ENCODE measurements at regions not wholly inside any gene's neighbourhood (a gene's known extent, or its start where the extent isn't known, plus 50 kb on each side); places are given as distances from the start of the nearest gene placed in this dataset.

GRCh38 chr6:11392778-11393507 is 144.6 kb upstream of the TMEM170B start (continued):
- TF ChIP-seq NFAT5 (CRISPR knock-in tag; IDR thresholded peaks at IDR 0.05), result peak; percentile 81; the same call in 1 of the 2 replicates
- no peak for TF ChIP-seq GRHL1 (CRISPR knock-in tag; conservative IDR thresholded peaks at IDR 0.05)
- no peak for TF ChIP-seq ZNF446 (CRISPR knock-in tag; IDR thresholded peaks at IDR 0.05)
- peak; percentile 93; the same call in 1 of the 2 replicates for TF ChIP-seq AFF4 (CRISPR knock-in tag; IDR thresholded peaks at IDR 0.05)
- TF ChIP-seq ZNF709 (CRISPR knock-in tag; IDR thresholded peaks at IDR 0.05), result peak; percentile 71; the same call in 1 of the 2 replicates
- peak; percentile 71; the same call in 1 of the 3 replicates for TF ChIP-seq MXI1 (IDR thresholded peaks at IDR 0.05; ENCODE audit: borderline replicate concordance, low read depth, low read length)
- peak; percentile 99 for TF ChIP-seq HDAC2 (CRISPR knock-in tag; IDR thresholded peaks at IDR 0.05)
- TF ChIP-seq EP300 (IDR thresholded peaks at IDR 0.05; ENCODE audit: low read depth in 2 of 2, low read length in 2 of 2), result peak; percentile 89 to 100
- TF ChIP-seq EP300 (CRISPR knock-in tag; IDR thresholded peaks at IDR 0.05; ENCODE audit: borderline replicate concordance), result peak; percentile 99
- peak; percentile 93 for TF ChIP-seq SIX4 (CRISPR knock-in tag; IDR thresholded peaks at IDR 0.05)
- TF ChIP-seq ZNF792 (CRISPR knock-in tag; IDR thresholded peaks at IDR 0.05), result peak; percentile 92; the same call in 1 of the 2 replicates
- no peak for TF ChIP-seq CHCHD3 (CRISPR knock-in tag; IDR thresholded peaks at IDR 0.05)
- TF ChIP-seq TEF (CRISPR knock-in tag; IDR thresholded peaks at IDR 0.05), result 0 out of 2 replicates have a peak, but pooled peaks have one; percentile 65
- 0 out of 2 replicates have a peak, but pooled peaks have one; percentile 56 for TF ChIP-seq ZNF704 (CRISPR knock-in tag; IDR thresholded peaks at IDR 0.05; ENCODE audit: borderline replicate concordance)
- TF ChIP-seq ZNF607 (CRISPR knock-in tag; IDR thresholded peaks at IDR 0.05; ENCODE audit: borderline replicate concordance), result 0 out of 2 replicates have a peak, but pooled peaks have one; percentile 64

All from HepG2 (cell line).